ENCODE measurements at regions not wholly inside any gene's neighbourhood (a gene's known extent, or its start where the extent isn't known, plus 50 kb on each side); places are given as distances from the start of the nearest gene placed in this dataset.

- no peak for TF ChIP-seq RCOR1 (IDR thresholded peaks at IDR 0.05; ENCODE audit: low read length)
- no peak for TF ChIP-seq PBX3 (IDR thresholded peaks at IDR 0.05)
- TF ChIP-seq MXI1 (IDR thresholded peaks at IDR 0.05; ENCODE audit: low read depth, low read length) = no peak
- TF ChIP-seq EP300 (IDR thresholded peaks at IDR 0.05; ENCODE audit: borderline replicate concordance in 1 of 2, low read depth in 1 of 2, low read length in 1 of 2) = no peak
- no peak for TF ChIP-seq RXRA (IDR thresholded peaks at IDR 0.05; ENCODE audit: borderline replicate concordance, low read depth)
- TF ChIP-seq TEAD4 (IDR thresholded peaks at IDR 0.05; ENCODE audit: borderline replicate concordance, insufficient read depth) = no peak
- TF ChIP-seq FOXM1 (IDR thresholded peaks at IDR 0.05; ENCODE audit: low read depth) = no peak
- no peak for TF ChIP-seq FOSL2 (IDR thresholded peaks at IDR 0.05; ENCODE audit: borderline replicate concordance, low read depth)
- no peak for TF ChIP-seq ELF1 (IDR thresholded peaks at IDR 0.05)
- TF ChIP-seq EZH2phosphoT487 (IDR thresholded peaks at IDR 0.05; ENCODE audit: borderline replicate concordance, low read depth) = no peak
- no peak for TF ChIP-seq NRF1 (IDR thresholded peaks at IDR 0.05; ENCODE audit: low read depth, low read length)
- TF ChIP-seq CHD2 (IDR thresholded peaks at IDR 0.05; ENCODE audit: low read length, partially characterized antibody) = no peak
- TF ChIP-seq GATA2 (CRISPR knock-in tag; IDR thresholded peaks at IDR 0.05) = no peak
- no peak for TF ChIP-seq IRF3 (IDR thresholded peaks at IDR 0.05; ENCODE audit: low read depth, low read length)
- no peak for TF ChIP-seq REST (IDR thresholded peaks at IDR 0.05; ENCODE audit: low read depth, low read length)
- TF ChIP-seq SIN3A (IDR thresholded peaks at IDR 0.05; ENCODE audit: borderline replicate concordance, low read depth, low read length) = no peak
- no peak for TF ChIP-seq POLR2AphosphoS5 (IDR thresholded peaks at IDR 0.05; ENCODE audit: low read depth, low read length)
- no peak for TF ChIP-seq JUND (IDR thresholded peaks at IDR 0.05)
- no peak for TF ChIP-seq GABPA (IDR thresholded peaks at IDR 0.05; ENCODE audit: low read depth)
- no peaks in the 10 kb centered on the region for H3K4me1 ChIP-seq (ENCODE audit: control insufficient read depth in 1 of 2, insufficient read depth in 2 of 2, low read depth in 1 of 2, low read length in 1 of 2)
- POLR2A ChIA-PET = no interaction called here
- H3K9me2 ChIP-seq = no peaks in the 10 kb centered on the region
- no peak overlapping the region for H3K4me3 ChIP-seq (ENCODE audit: low read depth in 2 of 2, low read length in 1 of 2)
- WGBS (ENCODE audit: low lambda C conversion rate) = 33% methylated on average over 2 of the region's 2 CpGs
- H3K4me2 ChIP-seq = no peak overlapping the region
- no peaks in the 10 kb centered on the region for H3K79me2 ChIP-seq (ENCODE audit: insufficient read depth)
- H2AFZ ChIP-seq (ENCODE audit: low read depth) = no peak overlapping the region
- no peaks in the 10 kb centered on the region for H4K20me1 ChIP-seq (ENCODE audit: insufficient read depth)
- no peaks in the 10 kb centered on the region for H3K9me3 ChIP-seq
- no peak overlapping the region for H3K27ac ChIP-seq (ENCODE audit: low read depth in 2 of 2, low read length in 1 of 2)
- no peaks in the 10 kb centered on the region for H3F3A ChIP-seq (replicated peaks; ENCODE audit: insufficient read depth)
- H3K36me3 ChIP-seq (replicated peaks in 1 of 2; ENCODE audit: control insufficient read depth in 1 of 2, insufficient read depth in 2 of 2, low read length in 1 of 2) = no peaks in the 10 kb centered on the region
- DNase-seq = no peak
- no peak overlapping the region for H3K9ac ChIP-seq
- no peaks in the 10 kb centered on the region for H3K27me3 ChIP-seq (ENCODE audit: insufficient read depth)
- CTCF ChIA-PET = interaction anchor here (0.6 to 5.1 kb wide), 3 partner anchors 9 to 295 kb away, joined by 3 to 29 read pairs (median 3); no protein-coding TSS in a partner anchor
Measured at GRCh38 chr10:125334545-125334944, 174.2 kb upstream of the CTBP2 start.

All from SK-N-SH (cell line).